Activated CD4-positive, alpha-beta T cell treated with anti-CD3 and anti-CD28 coated beads, Interleukin-2, Interleukin-6, amounts not matched to agents 100 ng/mL and 50 ng/mL, durations not matched to agents 16 hours and 8 hours (primary cell): ENCODE measurements at regions not wholly inside any gene's neighbourhood (a gene's known extent, or its start where the extent isn't known, plus 50 kb on each side); places are given as distances from the start of the nearest gene placed in this dataset.

Source experiments
- DNase-seq: peaks from one replicate; pipeline ENCODE4 v3.0.0-alpha.2; 2020

- DNase-seq = no peak
Observed at GRCh38 chr17:72069586-72070202, 51.1 kb upstream of the SOX9 start.
